Mesendoderm (in vitro differentiated cells): ENCODE measurements at regions not wholly inside any gene's neighbourhood (a gene's known extent, or its start where the extent isn't known, plus 50 kb on each side); places are given as distances from the start of the nearest gene placed in this dataset.

Experiments
- DNase-seq: peaks from one replicate; pipeline ENCODE4 v3.0.0; 2013
- H2AK5ac ChIP-seq: 2 replicates; pipeline ENCODE4 v1.6.1; 2013; ENCODE audit warnings: low read length, inconsistent platforms
- H2BK120ac ChIP-seq: 2 replicates; pipeline ENCODE4 v1.6.1; 2013; ENCODE audit warnings: low read depth, mild to moderate bottlenecking, low read length, moderate library complexity, mixed read lengths
- H2BK15ac ChIP-seq: replicated peaks from 2 replicates; pipeline ENCODE4 v1.6.1; 2013; ENCODE audit warnings: low read depth, mild to moderate bottlenecking, moderate library complexity
- H2BK5ac ChIP-seq: 2 replicates; pipeline ENCODE4 v1.6.1; 2013; ENCODE audit warnings: low read length, inconsistent platforms
- H3K18ac ChIP-seq: 2 replicates; pipeline ENCODE4 v1.6.1; 2013; ENCODE audit warnings: mild to moderate bottlenecking, low read length, mixed read lengths
- H3K23ac ChIP-seq: one replicate; pipeline ENCODE4 v1.6.1; 2013; ENCODE audit warnings: low read length
- H3K27ac ChIP-seq: 2 replicates; pipeline ENCODE4 v1.5.1; 2013; ENCODE audit warnings: low read depth, mild to moderate bottlenecking, inconsistent platforms, low read length, moderate library complexity
- H3K27me3 ChIP-seq: 2 replicates; pipeline ENCODE4 v1.6.1; 2013; ENCODE audit warnings: low read length, control low read depth, mild to moderate bottlenecking, inconsistent platforms; ENCODE audit not compliant: insufficient read depth, poor library complexity
- H3K36me3 ChIP-seq: 2 replicates; pipeline ENCODE4 v1.6.1; 2013; ENCODE audit warnings: low read length, inconsistent platforms; ENCODE audit not compliant: control insufficient read depth, insufficient read depth
- H3K4ac ChIP-seq: one replicate; pipeline ENCODE4 v1.6.1; 2013; ENCODE audit warnings: low read depth, mild to moderate bottlenecking, low read length, moderate library complexity
- H3K4me1 ChIP-seq: 2 replicates; pipeline ENCODE4 v1.6.1; 2013; ENCODE audit warnings: low read depth, low read length, inconsistent platforms; ENCODE audit not compliant: control insufficient read depth
- H3K4me2 ChIP-seq: 2 replicates; pipeline ENCODE4 v1.6.1; 2013; ENCODE audit warnings: low read length
- H3K4me3 ChIP-seq: 2 replicates; pipeline ENCODE4 v1.5.1; 2013; ENCODE audit warnings: mild to moderate bottlenecking, low read length
- H3K56ac ChIP-seq: one replicate; pipeline ENCODE4 v1.6.1; 2013; ENCODE audit warnings: low read length
- H3K79me1 ChIP-seq: 2 replicates; pipeline ENCODE4 v1.6.1; 2013; ENCODE audit warnings: low read length, inconsistent platforms
- H3K79me2 ChIP-seq: 2 replicates; pipeline ENCODE4 v1.6.1; 2013; ENCODE audit warnings: mild to moderate bottlenecking, low read length; ENCODE audit not compliant: control insufficient read depth, insufficient read depth
- H3K9ac ChIP-seq: 2 replicates; pipeline ENCODE4 v1.6.1; 2013; ENCODE audit warnings: low read length, inconsistent platforms
- H4K5ac ChIP-seq: one replicate; pipeline ENCODE4 v1.6.1; 2013; ENCODE audit warnings: low read length
- H4K8ac ChIP-seq: one replicate; pipeline ENCODE4 v1.6.1; 2013; ENCODE audit warnings: low read depth, mild to moderate bottlenecking, control low read depth, low read length, moderate library complexity
- whole genome bisulfite sequencing: extraction: QIAGEN DNeasy Blood & Tissue Kit; methylation state at CpG from one replicate; pipeline ENCODE4 v1.1.7; 2013; ENCODE audit warnings: low lambda C conversion rate, missing lambda C conversion rate; ENCODE audit not compliant: insufficient coverage; ENCODE audit errors: extremely low coverage; 5-methylcytosine and 5-hydroxymethylcytosine counted together

- H3K27ac ChIP-seq = no peak overlapping the region
Observed at GRCh38 chr6:113481910-113482309, 375.2 kb upstream of the MARCKS start.

GRCh38 chr6:113482771-113483170 is 374.4 kb upstream of the MARCKS start:
- H2BK5ac ChIP-seq = no peak overlapping the region
- H4K5ac ChIP-seq = no peak overlapping the region
- no peak overlapping the region for H3K4me3 ChIP-seq
- no peaks in the 10 kb centered on the region for H3K79me2 ChIP-seq
- H3K4ac ChIP-seq = no peak overlapping the region
- no CpG with 5 or more reads among the region's 3 CpGs for WGBS
- H2BK120ac ChIP-seq = no peak overlapping the region
- no peak for DNase-seq
- H3K79me1 ChIP-seq = no peaks in the 10 kb centered on the region
- H3K18ac ChIP-seq = no peak overlapping the region
- no peak overlapping the region for H2BK15ac ChIP-seq
- no peak overlapping the region for H3K4me2 ChIP-seq
- no peak overlapping the region for H3K23ac ChIP-seq
- H3K27ac ChIP-seq = no peak overlapping the region
- H3K56ac ChIP-seq = no peak overlapping the region
- H3K36me3 ChIP-seq = no peaks in the 10 kb centered on the region
- H3K9ac ChIP-seq = no peak overlapping the region
- H3K27me3 ChIP-seq = no peaks in the 10 kb centered on the region
- H2AK5ac ChIP-seq = no peak overlapping the region
- no peak overlapping the region for H4K8ac ChIP-seq
- H3K4me1 ChIP-seq = no peaks in the 10 kb centered on the region

More at GRCh38 chr6:113481910-113482309, 375.2 kb upstream of the MARCKS start:
- Histone ChIP-seq H4K5ac (no peak overlapping the region), H3K27me3 (no peaks in the 10 kb centered on the region), H3K4ac (no peak overlapping the region), H2BK15ac (no peak overlapping the region), H4K8ac (no peak overlapping the region), H3K56ac (no peak overlapping the region), H3K4me3 (no peak overlapping the region), H3K4me2 (no peak overlapping the region), H3K18ac (no peak overlapping the region), H3K23ac (no peak overlapping the region), H3K9ac (no peak overlapping the region), H3K79me2 (no peaks in the 10 kb centered on the region), H3K4me1 (no peaks in the 10 kb centered on the region), H2BK120ac (no peak overlapping the region), H3K79me1 (no peaks in the 10 kb centered on the region), H3K36me3 (no peaks in the 10 kb centered on the region), H2AK5ac (no peak overlapping the region), H2BK5ac (no peak overlapping the region)
- DNase-seq = no peak

- H3K79me1 ChIP-seq = no peaks in the 10 kb centered on the region
- no peak overlapping the region for H2BK120ac ChIP-seq
- H3K9ac ChIP-seq = no peak overlapping the region
- no CpG with 5 or more reads among the region's 2 CpGs for WGBS
- H2AK5ac ChIP-seq = no peak overlapping the region
- H3K23ac ChIP-seq = no peak overlapping the region
- no peak overlapping the region for H3K4me3 ChIP-seq
- H4K5ac ChIP-seq = no peak overlapping the region
- H3K4ac ChIP-seq = no peak overlapping the region
- H3K18ac ChIP-seq = no peak overlapping the region
- no peak overlapping the region for H3K56ac ChIP-seq
- no peaks in the 10 kb centered on the region for H3K79me2 ChIP-seq
- H4K8ac ChIP-seq = no peak overlapping the region
- H2BK15ac ChIP-seq = no peak overlapping the region
- H3K27ac ChIP-seq = no peak overlapping the region
- no peaks in the 10 kb centered on the region for H3K27me3 ChIP-seq
- no peaks in the 10 kb centered on the region for H3K36me3 ChIP-seq
- no peak for DNase-seq
- no peak overlapping the region for H2BK5ac ChIP-seq
- no peak overlapping the region for H3K4me2 ChIP-seq
- H3K4me1 ChIP-seq = no peaks in the 10 kb centered on the region
Observed at GRCh38 chr6:113486199-113486598, 370.9 kb upstream of the MARCKS start.

- H2AK5ac ChIP-seq = no peak overlapping the region
- no peaks in the 10 kb centered on the region for H3K79me2 ChIP-seq
- no peak overlapping the region for H2BK5ac ChIP-seq
- H3K27ac ChIP-seq = no peak overlapping the region
- no peaks in the 10 kb centered on the region for H3K4me1 ChIP-seq
- no peak overlapping the region for H3K56ac ChIP-seq
- no peak overlapping the region for H2BK15ac ChIP-seq
- H3K4ac ChIP-seq = no peak overlapping the region
- DNase-seq = no peak
- no CpG with 5 or more reads among the region's 2 CpGs for WGBS
- H3K79me1 ChIP-seq = no peaks in the 10 kb centered on the region
- no peaks in the 10 kb centered on the region for H3K36me3 ChIP-seq
- H3K4me3 ChIP-seq = no peak overlapping the region
- H4K5ac ChIP-seq = no peak overlapping the region
- no peak overlapping the region for H3K9ac ChIP-seq
- no peaks in the 10 kb centered on the region for H3K27me3 ChIP-seq
- no peak overlapping the region for H3K18ac ChIP-seq
- H2BK120ac ChIP-seq = no peak overlapping the region
- no peak overlapping the region for H3K23ac ChIP-seq
- no peak overlapping the region for H3K4me2 ChIP-seq
- no peak overlapping the region for H4K8ac ChIP-seq
Observed at GRCh38 chr6:113487489-113488058, 369.6 kb upstream of the MARCKS start.

GRCh38 chr6:113488061-113488460 is 369.1 kb upstream of the MARCKS start:
- Histone ChIP-seq H3K56ac (no peak overlapping the region), H3K4me1 (no peaks in the 10 kb centered on the region), H3K36me3 (no peaks in the 10 kb centered on the region), H3K9ac (no peak overlapping the region), H4K8ac (no peak overlapping the region), H3K27ac (no peak overlapping the region), H3K79me1 (no peaks in the 10 kb centered on the region), H4K5ac (no peak overlapping the region), H3K23ac (no peak overlapping the region), H3K79me2 (no peaks in the 10 kb centered on the region), H3K18ac (no peak overlapping the region), H2AK5ac (no peak overlapping the region), H3K4ac (no peak overlapping the region), H3K4me3 (no peak overlapping the region), H2BK120ac (no peak overlapping the region), H2BK5ac (no peak overlapping the region), H2BK15ac (no peak overlapping the region), H3K27me3 (no peaks in the 10 kb centered on the region), H3K4me2 (no peak overlapping the region)
- WGBS = no CpG with 5 or more reads among the region's 2 CpGs
- DNase-seq = no peak
